Endometrium (tissue), 2 donors: ENCODE measurements at regions not wholly inside any gene's neighbourhood (a gene's known extent, or its start where the extent isn't known, plus 50 kb on each side); places are given as distances from the start of the nearest gene placed in this dataset.
"Not testable (repeated sequence)": the region's sequence is repeated elsewhere in the genome, so short reads cannot be mapped to it uniquely, and the experiment has no call there.

Source experiments
- FAIRE-seq: peaks from 2 replicates; lab custom pipeline; 2012; peaks lifted over from hg19 to GRCh38; lab: Jason Lieb, UNC
- donor health status: control.
- donor health status: control.

DNA sequence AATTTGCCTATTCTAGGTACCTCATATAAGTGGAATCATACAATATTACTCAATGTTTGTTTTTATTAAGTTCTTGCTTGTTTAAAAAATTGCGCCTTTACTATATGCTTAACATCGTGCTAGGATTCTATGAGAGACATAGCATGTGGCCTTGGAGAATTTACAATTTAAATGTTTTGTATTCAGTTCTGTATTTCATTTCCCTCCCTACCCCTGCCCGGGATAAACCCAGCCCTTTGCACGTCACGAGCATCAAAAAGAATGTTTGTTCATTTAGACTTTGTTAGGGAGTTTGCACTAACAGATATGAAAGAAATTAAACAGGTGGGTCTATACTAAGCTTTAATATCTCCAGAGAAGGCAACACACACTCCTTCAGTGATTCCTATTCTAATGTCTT, 75.7 kb downstream of the C18orf54 start:
- FAIRE-seq: no peak

GRCh38 chr18:54433857-54434256, 76.2 kb downstream of the C18orf54 start:
- FAIRE-seq: no peak

DNA sequence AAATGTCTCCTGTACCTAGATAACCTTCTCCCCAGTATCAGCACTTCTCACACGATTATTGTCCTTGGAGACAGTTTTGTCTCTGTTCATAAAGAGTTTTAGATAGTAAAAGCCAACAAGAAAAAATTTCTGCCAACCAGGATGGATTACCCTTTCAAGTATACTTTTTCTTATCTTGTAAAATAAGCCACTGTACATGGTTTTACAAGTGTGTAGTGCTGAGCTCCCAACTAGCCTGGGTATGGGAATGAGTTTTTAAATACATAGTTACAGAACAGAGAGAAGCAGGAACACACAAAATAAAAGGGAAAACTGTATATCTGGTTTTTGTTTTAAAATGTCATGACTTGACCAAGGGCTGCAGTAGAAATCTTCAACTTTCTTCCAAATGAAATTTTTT, 76.7 kb downstream of the C18orf54 start:
- FAIRE-seq: no peak

- FAIRE-seq: no peak
Observed at GRCh38 chr18:54436501-54436900, 78.8 kb downstream of the C18orf54 start.

DNA sequence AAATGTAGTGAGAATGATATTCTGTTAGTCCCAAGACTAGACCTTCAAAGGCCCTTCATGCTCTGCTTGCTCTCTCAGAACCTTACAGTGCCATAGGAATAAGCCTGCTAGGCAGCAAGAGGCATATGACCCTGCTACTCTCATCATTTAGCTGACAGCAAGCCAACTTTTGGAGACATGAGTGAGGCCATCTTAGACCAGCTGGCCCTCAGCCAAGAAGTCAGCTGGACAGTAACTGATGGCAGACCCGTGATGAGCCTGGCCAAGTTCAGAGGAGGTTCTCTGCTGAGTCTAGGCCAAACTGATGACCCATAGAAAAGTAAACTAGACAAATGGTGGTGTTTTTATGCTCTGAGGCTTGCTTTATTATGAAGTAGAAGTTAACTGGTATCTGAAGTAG, 82.6 kb downstream of the C18orf54 start:
- no peak for FAIRE-seq

DNA sequence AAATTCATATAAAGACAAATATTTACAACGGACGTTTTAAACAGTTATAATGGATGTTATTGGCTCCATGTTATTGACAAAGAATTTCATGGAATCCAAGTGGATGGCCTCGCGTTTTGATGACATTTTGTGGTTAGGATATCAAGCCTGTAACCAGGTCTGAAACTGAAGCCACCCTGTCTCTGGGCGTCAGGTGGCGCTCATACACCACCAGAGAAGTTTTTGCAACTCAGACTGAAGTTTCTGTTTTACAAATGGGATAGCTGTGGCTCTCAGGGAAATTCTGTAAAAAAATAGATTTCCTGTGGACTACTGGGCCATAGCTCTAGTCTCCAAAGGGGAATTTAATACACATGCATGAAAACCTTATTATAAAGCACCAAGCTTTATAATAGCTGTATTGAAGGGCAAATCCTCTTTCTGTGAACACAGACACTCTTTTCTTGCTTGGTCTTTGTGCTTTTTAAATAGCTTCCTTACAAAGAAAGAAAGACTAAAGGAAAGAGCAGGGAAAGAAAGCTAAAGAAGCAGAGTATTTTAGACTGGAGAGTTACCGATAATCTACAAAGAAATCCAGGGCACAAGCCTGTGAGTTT, 86.7 kb downstream of the C18orf54 start:
- peak; percentile 43 for FAIRE-seq

DNA sequence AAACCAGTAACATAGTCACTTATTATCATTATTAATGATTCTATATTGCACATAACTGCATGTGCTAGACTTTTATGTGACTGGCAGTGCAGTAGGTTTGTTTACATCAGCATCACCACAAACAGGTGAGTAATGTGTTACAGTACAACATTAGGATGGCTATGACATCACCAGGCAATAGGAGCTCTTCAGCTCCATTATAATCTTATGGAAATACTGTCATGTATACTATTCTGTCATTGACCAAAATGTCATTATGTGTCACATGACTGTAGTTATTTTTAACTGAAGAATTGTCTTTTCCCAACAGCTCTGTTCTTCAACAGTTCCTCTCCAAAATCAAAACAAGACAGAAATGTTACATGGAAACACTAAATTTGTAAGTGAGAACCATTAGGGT, 96.3 kb downstream of the C18orf54 start:
- FAIRE-seq: no peak

GRCh38 chr18:54465502-54465901, 107.8 kb downstream of the C18orf54 start:
- FAIRE-seq: no peak

DNA sequence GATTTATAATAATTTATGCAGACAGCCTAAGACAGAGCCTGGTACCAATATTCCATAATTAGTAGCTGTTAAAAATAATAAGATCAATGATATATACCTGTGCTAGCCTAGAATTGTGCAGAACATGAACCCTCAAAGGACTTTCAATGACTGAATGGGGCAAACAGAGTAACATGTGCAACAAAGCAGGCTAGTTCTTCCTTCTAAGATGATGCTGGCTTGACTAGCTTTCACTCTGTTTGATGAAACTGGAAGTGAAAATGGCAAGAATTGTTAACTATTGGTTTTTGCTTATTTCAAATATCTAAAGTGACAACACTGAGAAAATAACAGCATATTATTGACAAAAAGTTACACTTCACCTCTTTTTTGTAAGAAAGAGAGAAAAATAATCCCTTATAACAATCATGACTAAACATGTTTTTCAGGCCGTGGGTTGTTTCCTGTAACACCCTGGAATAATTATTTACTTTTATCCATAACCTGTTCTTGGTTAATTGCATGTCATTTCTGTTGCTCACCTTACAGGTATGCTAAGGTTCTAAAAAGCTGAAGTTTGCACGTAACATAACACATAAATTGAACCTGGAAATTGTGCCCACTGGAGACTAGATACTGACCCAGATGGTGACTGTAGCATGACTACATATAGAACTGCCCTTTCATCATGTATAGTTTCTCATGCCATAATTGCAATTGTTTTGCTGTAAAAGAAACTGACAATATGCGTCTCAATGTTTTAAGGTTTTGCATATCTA, 108.7 kb downstream of the C18orf54 start:
- no peak for FAIRE-seq

DNA sequence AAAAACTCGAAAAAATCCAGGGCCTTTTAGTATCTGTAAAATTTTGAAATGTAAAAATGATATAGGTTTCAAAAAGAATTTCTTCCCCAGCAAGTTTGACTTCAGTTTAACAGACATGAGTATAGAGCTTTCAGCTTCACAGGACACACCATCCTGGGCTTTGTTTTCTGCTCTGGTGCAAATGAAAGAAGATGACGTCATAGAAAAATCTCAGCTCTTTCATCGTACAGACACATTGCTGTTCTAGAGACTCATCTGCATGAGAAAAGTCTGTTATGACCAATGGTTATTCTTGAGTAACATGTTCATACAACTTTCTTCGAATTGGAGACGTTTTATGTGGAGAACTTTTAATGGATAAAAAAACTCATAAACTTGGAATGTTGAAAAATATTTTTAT, 111.7 kb upstream of the DYNAP start:
- FAIRE-seq: no peak

DNA sequence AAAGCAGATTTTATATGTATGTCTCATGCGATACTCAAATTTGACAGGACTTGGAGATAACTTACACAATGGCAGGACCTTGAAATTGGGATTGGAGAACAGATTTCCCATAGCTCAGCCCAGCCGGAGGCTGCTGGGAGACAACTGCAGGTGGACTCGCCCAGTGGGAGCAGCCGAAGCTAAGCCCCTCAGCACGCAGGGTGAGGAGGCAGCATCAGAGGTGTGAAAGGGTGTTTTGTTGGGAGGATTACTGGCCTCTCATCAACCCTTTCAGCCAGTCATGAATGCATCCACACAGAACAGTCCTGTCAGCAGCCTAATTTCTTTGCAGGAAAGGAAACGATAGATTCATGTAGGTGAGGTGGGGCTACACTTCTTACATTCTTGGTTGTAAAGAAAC, 110.4 kb upstream of the DYNAP start:
- no peak for FAIRE-seq

DNA sequence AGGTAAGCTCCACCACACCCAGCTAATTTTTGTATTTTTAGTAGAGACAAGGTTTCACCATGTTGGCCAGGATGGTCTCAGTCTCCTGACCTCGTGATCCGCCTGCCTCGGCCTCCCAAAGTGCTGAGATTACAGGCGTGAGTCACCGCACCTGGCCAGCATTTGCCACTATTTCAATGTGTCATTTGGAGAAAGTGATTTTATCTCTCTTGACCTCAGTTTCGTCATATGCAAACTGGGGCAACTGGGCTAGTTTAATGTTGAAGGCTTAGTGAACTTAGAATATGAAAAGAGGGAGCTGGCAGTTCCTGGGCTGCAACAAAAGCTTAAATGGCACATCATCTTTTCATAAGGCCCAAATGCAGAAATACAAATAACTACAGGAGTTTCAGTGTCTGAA, 88.6 kb upstream of the DYNAP start:
- FAIRE-seq: not testable (repeated sequence)

DNA sequence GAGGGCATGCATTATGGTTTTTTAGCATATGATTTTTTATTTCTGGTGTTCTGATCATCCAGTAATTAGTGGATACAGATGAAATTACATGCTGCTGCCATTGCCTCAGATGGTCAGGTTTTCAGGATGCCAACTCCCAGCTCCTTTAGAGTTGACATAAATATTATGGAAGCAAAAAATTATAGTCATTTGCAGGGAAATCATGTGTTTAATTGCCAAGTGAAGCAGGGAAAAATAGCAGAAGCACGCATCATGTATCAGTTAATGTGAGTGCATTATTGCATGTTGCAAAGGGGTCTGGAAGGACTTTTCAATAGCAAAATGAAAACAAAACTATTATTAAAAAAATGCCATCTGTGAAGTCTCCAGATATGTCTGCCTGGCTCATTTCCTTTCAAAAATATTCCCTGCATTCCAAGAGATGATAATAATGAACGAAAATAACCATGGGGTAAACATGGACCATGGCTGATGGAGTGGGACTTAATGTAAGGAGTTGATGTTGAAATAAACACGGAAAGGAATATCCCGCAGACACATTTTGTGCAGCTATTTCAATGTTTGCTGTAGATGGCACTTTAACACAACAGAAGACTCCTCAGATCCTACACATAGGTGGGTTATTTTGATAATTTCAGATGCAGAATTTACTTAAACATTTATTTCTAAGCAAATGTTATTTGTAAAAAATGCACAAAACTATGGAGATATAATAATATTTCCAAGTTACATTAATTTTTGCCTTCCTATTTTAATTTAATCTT, 87.7 kb upstream of the DYNAP start:
- no peak for FAIRE-seq

DNA sequence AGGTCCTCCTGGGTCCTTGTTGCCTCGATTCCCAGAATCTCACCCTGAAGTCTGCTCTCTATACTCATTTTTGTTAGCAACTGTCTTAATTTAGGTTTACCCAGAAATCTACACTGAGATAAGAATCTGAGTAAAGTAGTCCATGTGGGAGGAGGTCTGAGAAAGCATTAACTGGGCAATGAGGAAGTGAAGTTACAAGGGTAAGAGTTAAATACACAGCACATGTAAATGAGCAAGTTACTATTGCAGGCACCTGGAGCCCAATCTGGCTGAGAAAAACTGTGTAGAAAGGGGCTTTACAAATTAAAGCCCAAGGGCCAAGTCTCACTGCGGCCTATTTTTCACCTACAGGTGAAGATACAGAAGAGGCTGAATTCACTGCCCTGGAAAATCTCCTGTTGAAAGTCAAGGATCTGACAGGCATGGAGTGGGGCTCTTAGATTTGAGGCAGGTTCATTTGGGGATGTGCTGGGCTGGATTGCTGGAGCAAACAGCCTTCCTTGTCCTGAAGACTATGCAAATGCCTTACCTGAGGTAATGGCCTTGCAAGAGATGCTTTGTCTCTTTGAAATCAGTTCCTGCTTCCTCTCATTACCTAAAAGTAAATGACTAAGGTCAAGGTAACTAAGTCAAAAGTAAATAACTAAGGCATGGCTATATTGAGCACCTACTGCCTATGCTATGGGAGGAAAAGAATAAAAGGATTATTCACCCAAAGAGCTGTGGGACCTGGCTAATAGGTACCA, 84.4 kb upstream of the DYNAP start:
- no peak for FAIRE-seq

DNA sequence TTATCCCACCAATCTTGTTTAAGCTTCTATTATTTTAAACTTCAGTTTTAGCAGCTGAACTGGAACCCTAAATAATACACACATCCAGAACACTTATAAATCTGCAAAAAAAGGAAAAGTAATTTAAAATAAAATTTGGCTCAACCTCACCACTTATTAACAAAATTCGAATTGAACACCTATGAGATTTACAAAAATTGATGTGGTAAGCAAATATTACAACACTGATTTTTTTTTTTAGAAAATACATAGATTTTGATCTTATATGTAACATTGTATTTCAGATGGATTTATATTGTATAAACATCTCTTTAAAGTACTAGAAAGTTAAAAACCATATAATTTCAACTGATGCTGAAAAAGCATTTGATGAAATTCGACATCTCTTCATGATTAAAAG, 81.3 kb upstream of the DYNAP start:
- no peak for FAIRE-seq

DNA sequence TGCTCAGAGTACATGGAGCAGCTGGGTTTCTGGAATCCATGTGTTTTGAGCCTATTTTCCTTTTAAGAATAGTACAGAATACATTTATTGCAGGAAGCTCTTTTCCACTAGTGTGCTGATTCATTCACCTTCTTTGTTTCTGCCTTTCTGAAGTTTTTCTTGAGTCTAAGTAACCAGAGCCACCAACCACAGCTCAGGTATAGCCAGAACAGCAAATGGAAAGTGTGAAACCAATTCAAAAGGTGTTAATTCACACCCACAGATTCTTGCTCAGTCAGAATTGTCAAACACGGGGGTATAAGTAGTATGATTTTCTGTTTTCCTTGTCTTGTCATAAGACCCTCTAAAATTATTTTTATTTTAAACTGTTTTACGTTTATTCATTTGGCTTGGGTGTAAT, 75.9 kb upstream of the DYNAP start:
- FAIRE-seq: no peak

DNA sequence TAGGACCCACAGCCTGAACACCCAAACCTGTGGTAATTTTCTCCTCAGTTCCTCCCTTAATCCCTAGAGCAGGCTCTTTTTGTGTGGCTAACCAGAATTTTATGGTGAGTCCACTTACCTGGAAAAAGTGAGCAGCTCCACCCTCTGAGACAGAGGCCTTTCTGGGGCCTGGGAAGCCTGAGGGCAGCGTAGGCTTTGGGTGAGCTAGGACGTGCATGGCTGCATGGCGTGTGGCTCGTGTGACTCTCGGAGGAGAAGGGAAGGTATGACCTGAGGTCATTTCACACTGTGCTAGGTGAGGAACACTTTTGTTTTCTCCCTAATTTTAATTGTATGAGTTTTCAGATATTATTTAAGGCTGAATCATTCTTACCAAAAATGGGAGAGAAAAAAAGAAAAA, 73.5 kb upstream of the DYNAP start:
- FAIRE-seq: no peak

- FAIRE-seq: no peak
Observed at GRCh38 chr18:54521846-54522245, 69.2 kb upstream of the DYNAP start.

DNA sequence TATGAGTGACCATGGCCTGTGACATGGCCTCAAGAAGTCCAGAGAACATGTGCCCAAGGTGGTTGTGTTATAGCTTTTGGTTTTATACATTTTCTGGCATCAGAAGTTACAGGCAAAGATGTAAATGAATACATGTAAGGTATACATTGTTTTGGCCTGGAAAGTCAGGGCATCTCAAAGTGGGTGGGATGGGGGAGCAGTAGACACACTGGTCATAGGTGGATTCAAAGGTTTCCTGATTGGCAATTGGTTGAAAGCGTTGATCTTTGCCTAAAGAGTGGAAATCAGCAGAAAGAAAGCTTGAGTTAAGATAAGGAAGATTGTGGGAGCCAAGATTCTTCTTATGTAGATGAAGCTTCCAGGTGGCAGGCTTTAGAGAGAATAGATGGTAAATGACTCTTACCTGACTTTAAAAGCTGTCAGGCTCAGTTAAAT, 62.1 kb upstream of the DYNAP start:
- FAIRE-seq: no peak

GRCh38 chr18:54529444-54529843, 61.6 kb upstream of the DYNAP start:
- no peak for FAIRE-seq

DNA sequence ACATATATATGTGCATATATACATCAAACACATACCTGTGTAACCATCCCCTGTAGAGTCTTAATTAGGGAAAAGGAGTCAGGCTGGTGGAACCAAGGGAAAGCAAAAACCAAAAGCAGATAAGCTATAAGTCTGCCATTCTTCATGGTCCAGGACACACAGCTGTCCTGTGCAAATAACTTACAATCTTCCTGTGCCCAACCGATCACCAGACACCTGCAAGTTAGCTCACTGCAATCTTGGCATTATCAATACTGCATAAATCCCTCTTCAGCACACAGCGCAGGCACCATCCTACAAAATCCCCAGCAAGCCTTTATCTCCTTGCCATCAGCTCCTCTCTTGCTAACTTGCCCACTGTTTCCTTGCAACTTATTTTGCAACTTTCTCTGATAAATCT, 60.8 kb upstream of the DYNAP start:
- FAIRE-seq: no peak

DNA sequence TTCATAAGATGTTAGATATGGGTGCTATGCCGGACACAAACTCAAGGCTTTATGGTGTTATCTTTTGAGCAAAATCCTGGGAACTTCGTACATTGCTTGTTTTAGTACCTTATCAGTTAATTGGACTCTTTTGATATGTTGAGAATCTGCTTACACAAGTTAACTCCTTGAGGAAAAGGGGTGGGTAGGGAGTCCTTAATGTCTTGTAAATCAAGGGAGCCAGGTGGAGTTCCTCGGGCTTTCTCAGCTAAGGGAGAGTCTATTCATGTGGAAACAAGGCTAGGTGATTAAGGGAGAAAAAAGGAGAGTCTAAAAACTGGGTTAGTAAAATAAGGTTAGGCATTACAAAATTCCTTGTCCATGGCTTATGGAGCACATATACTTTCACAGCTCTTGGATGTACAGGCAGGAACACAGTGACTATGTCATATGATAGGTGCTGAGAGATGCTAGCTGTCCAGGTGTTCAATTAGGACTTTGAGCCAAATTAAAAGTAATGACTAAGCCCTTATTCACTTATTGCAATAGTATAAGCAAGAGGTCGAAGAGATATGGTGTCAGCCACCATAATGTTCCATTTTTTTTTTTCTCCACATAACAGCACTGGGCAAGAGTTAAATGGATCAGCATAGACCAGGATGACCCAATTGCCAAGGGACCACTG, 59.5 kb upstream of the DYNAP start:
- FAIRE-seq: no peak
